ENCODE measurements at regions not wholly inside any gene's neighbourhood (a gene's known extent, or its start where the extent isn't known, plus 50 kb on each side); places are given as distances from the start of the nearest gene placed in this dataset.

- Histone ChIP-seq H2AFZ (no peak overlapping the region), H3K27me3 (ENCODE audit: insufficient read depth, low read depth) (0 out of 2 replicates have a peak, but pooled peaks cover 2% of the 10 kb centered on the region), H3K36me3 (ENCODE audit: low read depth) (no peaks in the 10 kb centered on the region), H3F3A (ENCODE audit: insufficient read depth, low read depth) (no peaks in the 10 kb centered on the region), H3K9me2 (ENCODE audit: insufficient read depth) (no peaks in the 10 kb centered on the region), H4K20me1 (ENCODE audit: insufficient read depth) (no peaks in the 10 kb centered on the region), H3K27ac (no peak overlapping the region), H3K79me2 (ENCODE audit: low read depth) (no peaks in the 10 kb centered on the region), H3K4me3 (no peak overlapping the region), H3K4me1 (replicated peaks; ENCODE audit: insufficient read depth) (no peaks in the 10 kb centered on the region), H3K9me3 (ENCODE audit: insufficient read depth, low read depth) (no peaks in the 10 kb centered on the region), H3K4me2 (no peak overlapping the region)
- POLR2A ChIA-PET (ENCODE audit: unreplicated experiment): no interaction called here
- DNase-seq: no peak
- intact Hi-C loops (cut with micrococcal nuclease; ENCODE audit: unreplicated experiment): no loop called here
- CTCF ChIA-PET: no interaction called here
- TF ChIP-seq EZH2 (IDR thresholded peaks at IDR 0.05; ENCODE audit: low read depth) (no peak), CTCF (conservative IDR thresholded peaks at IDR 0.05) (no peak)
- no TSS peak for BruUV-seq (replicated peaks)
Observed at GRCh38 chr1:58109646-58110200, 436.8 kb downstream of the OMA1 start.

GRCh38 chr1:58108783-58109182 lies 437.7 kb downstream of the OMA1 start:
- CTCF ChIA-PET: no interaction called here
- peaks cover 4% of the 10 kb centered on the region; the same call in 1 of the 2 replicates for H3K27me3 ChIP-seq (ENCODE audit: insufficient read depth, low read depth)
- no peak overlapping the region for H3K27ac ChIP-seq
- no peaks in the 10 kb centered on the region for H3K9me2 ChIP-seq (ENCODE audit: insufficient read depth)
- H3K4me1 ChIP-seq (replicated peaks; ENCODE audit: insufficient read depth): no peaks in the 10 kb centered on the region
- DNase-seq: no peak
- intact Hi-C loops (cut with micrococcal nuclease; ENCODE audit: unreplicated experiment): no loop called here
- H4K20me1 ChIP-seq (ENCODE audit: insufficient read depth): no peaks in the 10 kb centered on the region
- no peaks in the 10 kb centered on the region for H3K79me2 ChIP-seq (ENCODE audit: low read depth)
- H3F3A ChIP-seq (ENCODE audit: insufficient read depth, low read depth): no peaks in the 10 kb centered on the region
- TF ChIP-seq EZH2 (IDR thresholded peaks at IDR 0.05; ENCODE audit: low read depth): no peak
- no peak for TF ChIP-seq CTCF (conservative IDR thresholded peaks at IDR 0.05)
- H3K36me3 ChIP-seq (ENCODE audit: low read depth): no peaks in the 10 kb centered on the region
- no peak overlapping the region for H3K4me3 ChIP-seq
- POLR2A ChIA-PET (ENCODE audit: unreplicated experiment): no interaction called here
- H3K4me2 ChIP-seq: no peak overlapping the region
- no peak overlapping the region for H2AFZ ChIP-seq
- BruUV-seq (replicated peaks): no TSS peak
- H3K9me3 ChIP-seq (ENCODE audit: insufficient read depth, low read depth): no peaks in the 10 kb centered on the region

GRCh38 chr1:58107943-58108342 lies 438.6 kb downstream of the OMA1 start:
- H3K27me3 ChIP-seq (ENCODE audit: insufficient read depth, low read depth): peaks cover 4% of the 10 kb centered on the region; the same call in 1 of the 2 replicates
- TF ChIP-seq EZH2 (IDR thresholded peaks at IDR 0.05; ENCODE audit: low read depth) (no peak), CTCF (conservative IDR thresholded peaks at IDR 0.05) (no peak)
- BruUV-seq (replicated peaks): no TSS peak

More at GRCh38 chr1:58107943-58108342, 438.6 kb downstream of the OMA1 start:
- intact Hi-C loops (cut with micrococcal nuclease; ENCODE audit: unreplicated experiment): no loop called here
- H2AFZ ChIP-seq: no peak overlapping the region
- H3K4me3 ChIP-seq: no peak overlapping the region
- H3K79me2 ChIP-seq (ENCODE audit: low read depth): no peaks in the 10 kb centered on the region
- no peak overlapping the region for H3K27ac ChIP-seq
- H4K20me1 ChIP-seq (ENCODE audit: insufficient read depth): no peaks in the 10 kb centered on the region
- no peak overlapping the region for H3K4me2 ChIP-seq
- no peaks in the 10 kb centered on the region for H3K36me3 ChIP-seq (ENCODE audit: low read depth)
- ChIA-PET POLR2A (ENCODE audit: unreplicated experiment) (no interaction called here), CTCF (no interaction called here)
- no peak for DNase-seq
- no peaks in the 10 kb centered on the region for H3K9me3 ChIP-seq (ENCODE audit: insufficient read depth, low read depth)
- H3K4me1 ChIP-seq (replicated peaks; ENCODE audit: insufficient read depth): no peaks in the 10 kb centered on the region
- H3F3A ChIP-seq (ENCODE audit: insufficient read depth, low read depth): no peaks in the 10 kb centered on the region
- no peaks in the 10 kb centered on the region for H3K9me2 ChIP-seq (ENCODE audit: insufficient read depth)

All from PC-9 (cell line).